HG02852 (cell line): ENCODE measurements at regions not wholly inside any gene's neighbourhood (a gene's known extent, or its start where the extent isn't known, plus 50 kb on each side); places are given as distances from the start of the nearest gene placed in this dataset.

Experiments used
- ATAC-seq: cut with Tn5 transposase; IDR thresholded peaks from one replicate; pipeline ENCODE4 v1.9.1; 2021; ENCODE audit warnings: mild to moderate bottlenecking, moderate library complexity; ENCODE audit not compliant: unreplicated experiment

DNA sequence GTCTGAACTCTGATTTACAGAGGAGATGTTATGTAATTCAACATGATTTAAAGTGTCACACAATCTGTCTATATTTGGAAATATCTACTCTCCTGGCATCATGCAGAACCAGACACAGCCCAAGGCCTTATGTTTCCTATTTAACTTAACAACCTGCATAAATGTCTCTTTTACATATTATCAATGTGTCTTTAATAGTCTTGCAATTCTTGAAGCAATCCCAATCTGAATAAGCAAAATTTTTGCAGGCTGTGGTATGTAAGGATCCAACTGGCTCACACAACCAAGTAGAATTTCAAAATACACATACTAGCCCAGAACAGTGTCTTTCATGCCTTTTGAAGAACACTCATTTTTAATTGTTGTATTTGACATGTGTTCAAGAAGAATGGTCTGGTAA is 443.2 kb downstream of the MAFB start:
- no peak for ATAC-seq

DNA sequence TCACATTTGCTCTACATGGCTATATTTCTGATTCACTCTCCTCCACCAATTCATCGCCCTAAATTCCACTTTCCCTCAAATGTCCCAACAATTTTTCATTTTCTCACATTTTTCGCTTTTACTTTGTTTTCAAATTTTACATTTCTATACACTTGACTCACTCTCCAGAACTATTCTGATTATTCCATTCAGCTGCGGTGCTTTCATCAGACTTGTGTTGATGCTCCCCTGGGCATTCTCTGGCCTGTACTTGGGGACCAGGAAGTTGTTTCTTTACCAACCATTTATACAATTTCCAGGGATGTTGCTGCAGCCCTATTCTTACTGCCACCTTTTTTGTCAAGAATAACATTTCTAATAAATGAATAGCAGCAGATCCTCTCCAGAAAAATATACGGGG is 444.8 kb downstream of the MAFB start:
- no peak for ATAC-seq

DNA sequence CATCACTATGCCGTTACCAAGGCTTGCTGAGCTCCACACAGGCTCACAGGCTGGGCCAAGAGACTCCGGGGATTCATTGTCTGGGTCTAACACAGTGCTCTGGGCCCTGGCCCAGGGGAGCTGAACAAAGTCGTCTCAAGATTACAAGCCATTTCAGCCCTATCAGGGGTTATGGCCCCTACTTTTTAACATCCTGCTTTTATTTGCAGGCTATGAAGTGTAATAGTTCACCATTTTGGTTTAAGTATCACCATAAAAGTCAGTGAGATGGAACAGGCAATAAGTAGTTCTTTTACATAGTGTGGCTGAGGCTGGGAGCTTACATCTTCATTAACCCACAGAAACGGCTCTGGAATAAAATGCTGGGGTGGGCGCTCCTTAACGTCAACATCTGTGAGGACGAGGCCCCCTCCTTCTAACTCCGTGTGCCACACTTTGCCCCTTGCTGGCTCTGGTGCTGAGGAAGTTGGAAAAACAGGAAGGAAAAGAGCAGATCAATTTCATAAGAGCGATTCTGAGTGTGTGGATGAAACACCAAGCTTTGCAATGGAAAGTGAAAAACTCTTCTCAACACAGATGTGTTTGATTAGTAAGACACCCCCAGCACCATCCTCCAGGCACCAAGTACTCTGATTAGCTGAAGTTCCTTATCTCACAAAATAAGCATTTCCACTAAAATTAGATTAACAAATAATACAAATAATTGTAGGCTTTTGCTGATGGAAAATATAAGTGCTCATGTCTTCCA is 447.3 kb downstream of the MAFB start:
- ATAC-seq: no peak

DNA sequence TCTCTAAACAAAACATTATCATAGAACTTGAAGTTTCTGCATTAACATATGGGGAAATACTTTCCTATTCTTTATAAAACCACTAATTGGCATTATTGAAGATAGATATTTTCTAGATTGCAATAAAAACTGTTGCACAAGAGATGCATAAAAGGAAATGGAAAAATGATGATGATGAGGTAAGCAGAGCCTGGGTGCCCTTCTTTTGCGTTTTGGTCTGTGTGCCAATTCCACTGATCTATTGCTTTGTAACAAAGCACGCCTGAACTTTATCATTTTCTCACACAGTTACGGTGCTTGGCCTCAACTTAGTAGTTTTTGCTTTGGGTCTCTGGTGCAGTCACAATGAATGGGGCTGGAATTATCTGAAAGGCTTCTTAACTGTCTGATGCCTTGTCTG is 450.5 kb downstream of the MAFB start:
- no peak for ATAC-seq

DNA sequence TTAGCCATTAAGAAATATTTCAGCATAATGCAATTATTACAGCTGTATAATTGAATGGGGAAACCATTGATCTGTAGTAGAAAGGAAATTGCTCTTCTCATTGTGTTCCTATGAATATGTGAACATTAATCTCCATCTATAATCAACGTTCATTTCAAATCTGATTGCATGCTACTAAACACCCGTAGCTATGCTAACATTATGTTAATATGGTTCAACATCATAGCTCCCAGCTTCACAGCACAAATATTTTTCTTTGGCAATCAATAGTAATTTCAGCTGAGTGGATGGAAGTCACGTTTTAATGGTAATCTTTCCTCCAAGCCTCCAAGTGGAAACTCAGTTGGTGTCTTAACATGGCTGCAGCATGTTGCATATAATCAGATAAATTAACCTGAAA is 454.4 kb downstream of the MAFB start:
- no peak for ATAC-seq

DNA sequence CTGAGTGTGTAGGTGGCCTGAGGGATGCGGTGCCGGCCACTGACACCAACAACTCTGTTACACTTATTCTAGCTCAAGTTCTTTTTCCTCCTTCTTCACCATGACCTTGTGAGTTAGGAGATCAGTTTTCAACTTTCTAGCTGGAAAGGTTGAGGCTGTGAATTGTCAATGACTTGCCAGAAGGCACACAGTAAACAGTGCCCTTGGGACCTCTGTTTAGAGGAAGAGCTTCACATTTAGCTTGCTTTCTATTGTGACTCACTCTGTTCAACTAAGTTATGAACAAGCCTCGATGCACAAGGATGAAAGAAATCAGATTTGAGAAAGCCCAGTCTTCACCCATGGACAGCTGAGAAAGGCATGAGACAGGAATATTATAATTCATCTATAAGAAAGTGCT is 455.6 kb downstream of the MAFB start:
- no peak for ATAC-seq

DNA sequence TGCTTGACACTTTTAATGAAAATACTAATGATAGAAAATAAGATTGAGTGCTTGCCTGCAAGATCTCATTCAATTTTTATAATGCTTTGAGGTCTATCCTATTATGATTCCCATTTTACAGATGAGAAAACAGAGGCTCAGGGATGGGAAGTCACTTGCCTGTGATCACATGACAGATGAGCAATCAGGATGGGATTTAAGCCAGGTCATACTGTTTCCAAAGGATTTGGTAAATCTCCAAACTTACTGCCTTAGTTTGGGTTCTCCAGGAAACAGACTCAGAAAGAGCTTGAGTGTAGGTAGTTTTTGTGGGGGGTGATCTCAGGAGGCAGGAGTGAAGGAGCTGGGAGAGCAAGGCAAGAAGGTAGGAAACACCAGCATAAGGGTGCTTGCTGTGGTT is 456.3 kb downstream of the MAFB start:
- ATAC-seq: no peak

DNA sequence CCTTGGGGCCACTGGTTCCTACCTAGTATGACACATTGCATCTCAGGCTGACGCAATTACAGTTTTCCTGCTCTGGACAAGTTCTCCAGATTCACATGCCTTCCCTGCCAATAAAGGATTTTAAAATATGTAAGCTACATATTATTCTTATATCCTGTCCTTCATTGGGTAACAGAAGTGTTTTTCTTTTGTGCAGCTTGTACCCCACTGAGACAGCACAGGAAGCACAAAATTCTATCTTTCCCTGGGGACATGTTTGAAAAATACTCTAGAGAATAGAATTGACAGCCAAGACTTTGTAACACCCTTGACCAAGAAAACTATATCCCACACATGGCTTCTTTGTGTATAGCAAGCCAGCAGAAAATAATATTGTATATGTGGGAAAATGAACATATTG is 456.8 kb downstream of the MAFB start:
- no peak for ATAC-seq

DNA sequence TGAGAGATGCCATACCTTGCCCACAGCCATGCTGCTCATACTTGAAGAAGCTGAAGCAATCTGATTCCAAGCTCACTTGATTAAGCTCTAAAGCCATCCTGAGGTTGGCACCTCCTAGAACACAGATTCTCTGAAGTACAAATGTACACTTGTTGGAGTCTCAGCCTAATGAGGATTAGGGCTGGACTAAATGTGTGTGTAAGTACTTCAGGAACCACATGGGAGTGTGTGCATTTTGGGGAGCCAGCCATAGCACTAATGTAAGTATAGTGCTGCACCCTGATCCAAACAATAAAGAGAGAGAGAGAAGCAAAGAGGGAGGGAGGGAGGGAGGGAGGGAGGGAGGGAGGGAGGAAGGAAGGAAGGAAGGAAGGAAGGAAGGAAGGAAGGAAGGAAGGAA is 458.6 kb downstream of the MAFB start:
- no peak for ATAC-seq

DNA sequence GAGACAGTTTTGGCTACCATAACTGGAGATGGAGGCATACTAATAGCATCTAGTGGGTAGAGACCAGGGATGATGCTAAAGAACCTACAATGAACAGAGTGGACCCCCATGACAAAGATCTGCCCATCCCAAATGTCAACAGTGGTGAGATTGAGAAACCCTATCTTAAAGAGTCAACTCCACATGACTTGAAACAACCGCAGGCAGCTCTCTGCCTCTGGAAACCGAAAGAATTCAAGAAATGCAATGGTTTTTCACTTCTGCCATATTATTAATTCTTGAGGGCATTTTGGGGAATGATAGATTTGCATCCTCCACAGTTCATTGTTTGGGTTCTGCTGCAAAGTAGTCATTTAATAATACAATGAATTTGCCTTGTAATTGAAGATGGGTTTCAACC is 463.4 kb downstream of the MAFB start:
- ATAC-seq: no peak

DNA sequence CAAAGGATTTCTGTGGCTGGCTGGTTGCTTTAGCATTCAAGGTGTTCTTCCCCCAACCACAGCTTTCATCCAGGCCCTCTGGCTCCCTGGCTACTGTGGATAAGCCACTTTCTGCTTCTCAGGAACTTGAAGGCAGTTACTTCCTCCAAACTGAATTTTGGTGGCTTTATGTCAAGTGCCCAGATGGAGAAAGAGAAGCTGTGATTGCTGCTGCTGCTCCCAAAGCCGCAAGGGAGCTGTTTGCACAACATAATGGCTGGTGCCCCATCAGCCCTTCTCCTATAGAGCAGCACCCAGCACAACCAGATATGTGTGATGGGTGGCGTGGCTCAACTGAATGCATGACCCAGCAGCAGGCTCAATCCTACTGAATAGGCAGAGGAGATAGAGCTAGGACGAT is 465.2 kb downstream of the MAFB start:
- no peak for ATAC-seq

DNA sequence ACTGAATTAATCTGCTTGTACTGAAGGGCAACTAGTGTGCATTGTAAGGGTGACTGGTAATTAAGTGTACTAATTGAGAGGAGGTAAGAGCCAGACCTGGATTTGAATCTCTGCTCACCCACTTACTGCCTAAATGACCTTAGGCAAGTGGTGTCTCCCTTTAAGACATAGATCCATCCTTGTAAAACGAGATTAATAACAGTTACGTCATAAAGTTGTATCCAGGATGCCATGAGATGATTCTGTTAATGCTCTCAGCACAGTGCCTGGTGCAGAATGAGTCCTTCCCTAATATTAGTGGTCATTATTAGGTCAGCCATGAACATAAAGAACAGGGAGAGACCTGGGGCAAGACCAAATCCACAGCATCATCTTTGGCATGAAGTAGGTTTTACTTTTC is 470.1 kb downstream of the MAFB start:
- ATAC-seq: no peak

DNA sequence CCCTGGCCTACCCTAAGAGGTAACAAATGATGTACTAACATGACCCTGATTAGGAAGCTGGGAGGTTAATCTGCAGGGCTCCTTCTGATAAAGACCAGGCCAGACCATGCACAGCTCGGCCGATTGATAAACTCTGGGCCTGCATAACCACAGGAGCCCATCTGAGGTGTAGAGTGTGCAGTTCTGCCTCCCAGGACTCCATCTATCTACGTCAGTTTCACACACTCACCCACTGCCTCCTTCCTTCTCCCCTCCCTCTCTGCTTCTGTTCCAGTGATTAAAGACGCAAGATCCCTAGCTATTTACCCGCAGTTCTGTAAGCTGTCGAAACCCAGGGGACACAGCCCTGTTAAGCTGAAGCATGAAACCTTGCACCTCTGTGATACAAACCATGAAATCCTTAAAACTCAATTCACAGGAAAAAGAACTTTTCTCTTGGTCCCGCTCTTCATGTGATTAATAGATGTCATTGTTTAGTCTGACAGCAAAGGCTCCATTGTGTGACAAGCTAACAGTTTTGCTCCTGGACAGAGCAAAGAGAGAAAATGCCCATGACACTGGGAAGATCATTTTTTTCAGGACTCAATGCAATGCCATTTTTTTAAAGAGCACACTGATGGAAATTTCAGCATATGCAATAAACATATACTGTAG is 470.6 kb downstream of the MAFB start:
- ATAC-seq: no peak

DNA sequence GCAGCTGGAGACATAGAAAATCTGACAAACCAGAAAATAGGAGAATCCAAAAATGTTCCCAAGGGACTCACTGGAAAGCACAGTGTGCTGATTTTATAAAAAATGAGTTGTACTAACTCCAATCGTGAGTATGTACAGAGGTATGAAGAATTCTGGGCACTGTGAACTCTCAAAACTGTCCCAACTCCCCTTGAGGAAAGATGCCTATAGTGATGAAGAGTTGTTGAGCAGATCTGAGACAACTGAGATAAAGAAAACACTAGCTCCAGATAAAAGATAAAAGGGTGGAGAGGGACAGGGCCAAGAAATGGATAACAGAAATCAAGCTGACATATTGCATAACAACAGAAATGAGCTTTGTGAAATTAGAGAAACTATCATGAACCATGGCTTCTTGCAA is 481.4 kb downstream of the MAFB start:
- ATAC-seq: no peak

DNA sequence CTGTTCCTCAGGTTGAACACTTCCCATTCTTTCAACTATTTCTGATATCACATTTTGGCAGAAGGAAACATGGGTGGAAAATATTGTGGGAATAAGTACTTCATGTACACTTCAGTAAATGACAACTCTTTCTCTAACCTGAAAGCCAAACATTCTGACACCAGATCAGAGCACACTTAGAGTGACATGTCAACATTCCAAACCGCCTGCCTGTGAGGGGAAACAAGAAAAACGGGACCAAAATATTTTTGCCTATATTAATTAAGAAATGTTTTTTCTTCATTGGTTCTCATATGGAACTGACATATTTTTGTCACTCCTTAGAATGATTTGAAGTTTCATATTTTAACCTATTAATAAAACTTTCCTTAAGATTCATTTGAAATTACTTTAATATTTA is 483.1 kb downstream of the MAFB start:
- ATAC-seq: no peak

DNA sequence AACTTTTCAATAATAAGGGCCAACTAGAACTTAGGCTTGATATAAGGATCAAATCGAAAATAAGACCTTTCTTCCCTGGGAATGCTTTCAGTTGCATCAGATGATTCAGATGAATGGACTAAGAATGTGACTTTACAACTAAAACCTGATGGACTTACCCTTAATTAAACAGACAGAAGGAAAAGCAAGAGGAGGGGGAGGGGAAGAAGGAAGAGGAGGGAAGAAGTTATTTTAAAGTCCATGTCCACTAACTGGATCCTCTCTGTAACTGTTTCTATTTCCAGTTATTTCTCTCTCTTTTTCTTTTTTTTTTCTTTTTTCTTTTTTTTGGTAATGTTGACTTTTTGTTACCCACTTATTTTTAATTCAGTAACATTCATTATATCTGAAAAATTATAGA is 486.0 kb downstream of the MAFB start:
- no peak for ATAC-seq

DNA sequence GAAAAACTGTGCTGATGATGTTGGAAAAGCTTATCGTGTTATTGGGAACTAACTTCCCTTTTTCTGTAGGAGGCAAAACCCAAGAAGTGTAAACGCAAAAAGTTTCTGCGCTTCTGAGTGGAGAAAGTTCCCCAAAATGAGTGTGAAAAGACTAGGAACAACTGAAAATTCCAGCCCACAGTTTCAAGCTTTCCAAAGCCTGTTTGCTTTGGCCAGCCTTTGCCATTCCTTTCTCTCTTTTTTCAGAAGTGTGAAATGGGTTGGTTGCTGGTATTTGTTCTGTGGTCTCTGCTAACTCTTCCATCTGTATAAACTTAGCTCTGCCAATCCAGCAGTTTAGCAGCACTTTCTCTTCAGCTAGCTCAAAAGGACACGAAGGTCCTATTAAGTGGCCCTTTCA is 491.3 kb downstream of the MAFB start:
- ATAC-seq: no peak

DNA sequence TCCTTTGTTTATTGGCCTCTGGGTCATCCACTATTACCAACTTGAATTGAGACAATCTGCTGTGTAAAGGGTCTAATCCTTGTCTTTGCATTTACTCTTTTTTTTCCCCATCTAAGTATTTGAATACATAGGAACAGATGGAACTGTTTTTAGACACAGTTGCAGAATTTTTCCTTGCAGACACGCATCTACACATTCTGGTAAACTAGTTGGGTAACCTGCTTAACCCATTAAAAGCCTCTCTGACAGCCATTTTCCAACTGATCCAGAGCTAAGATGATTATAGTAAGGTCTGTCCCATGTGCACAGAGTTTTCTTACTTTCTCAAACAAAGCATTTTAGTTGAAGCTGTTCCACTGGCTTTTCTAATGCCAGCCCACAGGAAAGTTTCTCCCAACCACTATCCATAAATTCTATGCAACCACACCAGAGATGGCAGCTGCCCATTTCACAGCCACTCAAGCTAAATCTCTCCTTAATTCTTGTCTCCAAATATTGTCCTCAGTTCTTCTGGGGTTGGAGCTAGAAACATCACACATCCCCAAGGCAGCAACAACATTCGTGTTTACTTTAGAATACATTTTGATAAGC is 492.1 kb downstream of the MAFB start:
- ATAC-seq: no peak

DNA sequence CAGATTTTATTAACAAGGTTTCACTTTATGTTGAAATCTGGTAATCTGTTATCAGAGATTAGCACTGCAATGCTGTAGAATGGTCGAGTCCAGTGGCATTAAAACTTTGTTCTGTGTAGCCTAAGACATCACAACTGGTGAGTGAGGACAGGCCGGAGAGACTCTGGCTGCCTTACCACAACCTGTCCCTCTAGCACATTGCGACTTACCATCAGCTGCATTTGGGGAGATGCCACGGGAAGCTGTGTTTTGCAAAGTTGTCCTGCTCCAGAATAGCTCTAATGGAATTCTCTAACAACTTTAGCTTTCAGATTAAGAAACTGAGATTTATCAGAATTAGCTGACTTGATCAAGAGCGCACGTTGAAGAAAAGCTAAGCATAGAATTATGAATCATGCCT is 493.3 kb downstream of the MAFB start:
- no peak for ATAC-seq

DNA sequence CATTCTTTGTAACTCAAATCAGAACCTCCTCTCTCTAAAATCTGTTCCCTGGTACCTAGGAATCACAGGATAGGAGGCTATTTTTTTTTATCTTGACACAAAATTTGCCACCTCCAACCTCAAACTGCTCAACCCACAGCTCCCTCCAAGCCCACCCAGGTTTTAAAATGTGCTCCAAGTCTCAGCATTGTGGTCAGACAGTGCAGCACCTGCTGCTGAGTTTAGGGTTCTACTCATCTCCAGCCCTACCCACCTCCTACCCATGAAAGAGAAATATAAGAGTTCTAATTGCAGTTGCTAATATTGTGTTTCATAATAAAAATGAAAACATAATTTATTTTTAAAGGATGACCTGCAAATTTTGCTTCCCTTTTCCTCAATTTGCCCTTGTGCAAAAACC is 496.5 kb downstream of the MAFB start:
- no peak for ATAC-seq

DNA sequence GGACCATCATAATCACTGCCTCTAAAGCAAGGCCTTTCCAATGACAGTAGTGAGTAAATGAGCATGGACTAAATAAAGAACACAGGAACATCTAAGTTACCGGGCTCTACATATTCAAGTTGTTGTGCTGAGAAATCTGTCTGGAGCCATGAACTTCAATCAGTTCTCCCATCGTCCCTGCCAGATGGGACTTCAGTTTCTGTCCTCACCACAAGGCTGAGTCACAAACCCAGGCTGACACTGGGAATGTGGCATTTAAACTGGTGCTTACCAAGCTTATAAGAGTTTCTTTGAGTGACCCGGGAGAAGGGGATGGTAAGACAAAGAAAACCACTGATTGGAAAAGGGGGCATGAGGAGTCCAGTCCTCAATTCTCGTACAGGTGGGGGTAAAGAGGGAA is 497.0 kb downstream of the MAFB start:
- ATAC-seq: no peak

DNA sequence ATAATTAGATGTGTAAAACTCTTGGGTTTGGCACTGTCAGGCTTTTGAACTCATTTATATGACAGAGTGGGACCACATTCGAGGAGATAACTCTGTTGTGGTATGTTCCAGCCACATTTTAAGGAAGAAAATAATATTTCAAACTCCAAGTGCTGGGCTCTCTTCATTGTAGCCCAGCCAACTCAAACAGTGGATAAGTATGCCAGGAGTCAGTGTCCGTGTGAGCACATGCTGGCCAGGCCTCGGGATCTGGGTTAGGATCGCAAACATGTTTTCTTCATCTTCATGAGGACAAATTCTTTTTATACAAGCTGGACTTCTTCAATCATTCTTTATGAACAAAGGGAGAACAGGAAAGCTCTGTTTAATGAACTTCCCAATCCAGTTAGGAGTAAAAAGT is 497.5 kb downstream of the MAFB start:
- ATAC-seq: no peak

DNA sequence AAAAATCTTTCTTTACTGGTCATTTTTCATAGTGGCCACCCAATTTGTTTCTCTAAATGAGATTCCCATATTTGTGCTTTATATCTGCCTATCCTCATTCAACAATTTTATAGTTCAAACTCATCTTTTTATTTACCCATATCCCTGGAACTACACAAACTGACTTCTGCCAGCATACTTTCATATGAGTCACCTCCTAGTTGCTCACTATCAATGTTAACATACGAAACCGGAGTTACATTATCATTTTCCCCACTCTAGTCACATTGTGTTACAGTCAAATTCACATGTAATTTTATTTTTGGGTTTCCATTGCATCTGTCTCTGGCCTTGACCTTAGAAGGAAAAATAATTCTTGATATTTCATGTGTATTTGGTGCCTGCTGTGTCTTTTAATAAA is 499.4 kb downstream of the MAFB start:
- no peak for ATAC-seq
